B cell (primary cell): ENCODE measurements at regions not wholly inside any gene's neighbourhood (a gene's known extent, or its start where the extent isn't known, plus 50 kb on each side); places are given as distances from the start of the nearest gene placed in this dataset.

Source experiments
- ATAC-seq: fragments of 200-7000 bp; cut with Tn5 transposase; one replicate; pipeline ENCODE4 v1.10.0; 2021; ENCODE audit warnings: low read depth, mild to moderate bottlenecking, moderate number of reproducible peaks, moderate library complexity
- CTCF ChIA-PET: fragments of 350-600 bp; sonication (Branson Sonifier 250); formaldehyde crosslinking; loops from one replicate; lab custom pipeline; 2021; ENCODE audit warnings: antibody characterized with exemption, inconsistent platforms; lab: Charles Lee
- POLR2A ChIA-PET: fragments of 350-600 bp; sonication (Branson Sonifier 250); formaldehyde crosslinking; loops from one replicate; lab custom pipeline; 2021; ENCODE audit warnings: antibody characterized with exemption; lab: Charles Lee
- DNase-seq: peaks from one replicate; pipeline ENCODE4 v3.0.0; 2013
- H2AFZ ChIP-seq: 2 replicates; pipeline ENCODE4 v1.6.1; 2012; ENCODE audit warnings: mild to moderate bottlenecking, low read depth, low read length; ENCODE audit not compliant: insufficient read depth, poor library complexity, severe bottlenecking
- H3K27ac ChIP-seq, 2 donors: 1 replicate in 1 of 2; 2 replicates in 1 of 2; pipeline ENCODE4 v1.5.1; 2012 to 2013; ENCODE audit warnings: low read length in 2 of 2, mild to moderate bottlenecking in 2 of 2, moderate library complexity in 1 of 2
- H3K27me3 ChIP-seq, 4 experiments: fragments of 200-600 bp in 1 of 4; sonication (generic) in 1 of 4; replicated peaks in 1 of 4; 1 replicate in 2 of 4; 2 replicates in 2 of 4; pipeline versions ENCODE4 v1.6.1 to v1.7.0; 2013 to 2016; ENCODE audit warnings: low read length in 3 of 4, mild to moderate bottlenecking in 2 of 4, mixed read lengths in 1 of 4, moderate library complexity in 1 of 4; ENCODE audit not compliant: insufficient read depth in 4 of 4, control insufficient read depth in 3 of 4; ENCODE audit errors: control extremely low read depth in 1 of 4
- H3K36me3 ChIP-seq, 2 experiments: replicated peaks in 1 of 2; 1 replicate in 1 of 2; 2 replicates in 1 of 2; pipeline versions ENCODE4 v1.6.1 to v1.7.1; 2013; ENCODE audit warnings: low read length in 1 of 2; ENCODE audit not compliant: insufficient read depth in 2 of 2, control insufficient read depth in 1 of 2; ENCODE audit errors: control extremely low read depth in 1 of 2, extremely low read depth in 1 of 2
- H3K4me1 ChIP-seq, 2 donors: fragments of 200-600 bp in 1 of 2; sonication (generic) in 1 of 2; 1 replicate in 1 of 2; 2 replicates in 1 of 2; pipeline versions ENCODE4 v1.5.1 to v1.6.1; 2013 to 2017; ENCODE audit warnings: low read length in 2 of 2; ENCODE audit not compliant: control insufficient read depth in 2 of 2, insufficient read depth in 2 of 2
- H3K4me2 ChIP-seq: replicated peaks from 2 replicates; pipeline ENCODE3; 2012; ENCODE audit warnings: mild to moderate bottlenecking, low read depth, low read length; ENCODE audit not compliant: poor library complexity, severe bottlenecking
- H3K4me3 ChIP-seq, 5 experiments: fragments of 200-600 bp in 1 of 5; sonication (generic) in 1 of 5; 1 replicate in 3 of 5; 2 replicates in 2 of 5; pipeline versions ENCODE4 v1.5.1 to v1.7.0; 2011 to 2016; ENCODE audit warnings: low read length in 4 of 5, mild to moderate bottlenecking in 4 of 5, low read depth in 2 of 5, control low read depth in 1 of 5, moderate library complexity in 1 of 5; ENCODE audit not compliant: insufficient read depth in 1 of 5; ENCODE audit errors: control extremely low read depth in 1 of 5, extremely low read depth in 1 of 5
- H3K79me2 ChIP-seq: fragments of 200-600 bp; sonication (generic); one replicate; pipeline ENCODE4 v1.6.0; 2016; ENCODE audit warnings: low read length; ENCODE audit not compliant: control insufficient read depth, insufficient read depth
- H3K9ac ChIP-seq: fragments of 200-600 bp; sonication (generic); 2 replicates; pipeline ENCODE4 v1.6.1; 2017; ENCODE audit warnings: mild to moderate bottlenecking, low read length, moderate library complexity
- H3K9me3 ChIP-seq, 3 donors: one replicate each; pipeline versions ENCODE4 v1.6.1 to v1.7.1; 2013; ENCODE audit warnings: low read length in 2 of 3; ENCODE audit not compliant: control insufficient read depth in 2 of 3, insufficient read depth in 1 of 3; ENCODE audit errors: control extremely low read depth in 1 of 3
- H4K20me1 ChIP-seq: 2 replicates; pipeline ENCODE4 v1.6.0; 2012; ENCODE audit warnings: mild to moderate bottlenecking, low read length; ENCODE audit not compliant: insufficient read depth, control insufficient read depth, poor library complexity, severe bottlenecking
- H3K27ac Mint-ChIP-seq: one replicate; pipeline ENCODE4 v1.8.0; 2021; ENCODE audit warnings: mixed read lengths
- H3K27me3 Mint-ChIP-seq: one replicate; pipeline ENCODE4 v1.8.0; 2021; ENCODE audit warnings: mixed read lengths
- H3K4me1 Mint-ChIP-seq: one replicate; pipeline ENCODE4 v1.8.0; 2021; ENCODE audit warnings: mixed read lengths
- H3K4me3 Mint-ChIP-seq: one replicate; pipeline ENCODE4 v1.8.0; 2021; ENCODE audit warnings: mixed read lengths
- H3K9me3 Mint-ChIP-seq: one replicate; pipeline ENCODE4 v1.8.0; 2022; ENCODE audit warnings: mixed read lengths; ENCODE audit not compliant: insufficient read depth
- CTCF ChIP-seq: fragments of 200-600 bp; IDR thresholded peaks from one replicate; pipeline ENCODE4 v1.8.0; 2022; ENCODE audit warnings: antibody characterized with exemption, mild to moderate bottlenecking
- EZH2 ChIP-seq: IDR thresholded peaks from 2 replicates; pipeline ENCODE4 v1.6.1; 2012; ENCODE audit warnings: borderline replicate concordance, low read depth, mild to moderate bottlenecking, moderate library complexity, low read length; ENCODE audit not compliant: insufficient read depth, poor library complexity, severe bottlenecking
- WGBS: methylation state at CpG from one replicate; pipeline ENCODE4 v1.1.5; 2013; ENCODE audit warnings: missing lambda C conversion rate; ENCODE audit not compliant: insufficient coverage; 5-methylcytosine and 5-hydroxymethylcytosine counted together
- intact Hi-C: fragments of 100-400 bp; cut with micrococcal nuclease; formaldehyde crosslinking; loops from one replicate; pipeline ENCODE4 v1.10.0; 2022

- Histone ChIP-seq H3K27me3 (no peaks in the 10 kb centered on the region), H3K4me2 (no peak overlapping the region), H4K20me1 (no peaks in the 10 kb centered on the region), H2AFZ (no peak overlapping the region), H3K36me3 (no peaks in the 10 kb centered on the region), H3K27ac (no peak overlapping the region), H3K79me2 (no peaks in the 10 kb centered on the region), H3K9ac (no peak overlapping the region), H3K4me3 (no peak overlapping the region), H3K9me3 (peaks cover 0 to 4% (median 0%) of the 10 kb centered on the region in 3 donors), H3K4me1 (no peaks in the 10 kb centered on the region)
- DNase-seq (no peak), ATAC-seq (no peak)
- no peak overlapping the region for H3K4me3 Mint-ChIP-seq
- ChIA-PET POLR2A (no interaction called here), CTCF (no interaction called here)
- TF ChIP-seq CTCF (no peak), EZH2 (no peak)
- H3K4me1 Mint-ChIP-seq, result no peaks in the 10 kb centered on the region
- intact Hi-C loops, result no loop called here
- no peaks in the 10 kb centered on the region for H3K27me3 Mint-ChIP-seq
- no peak overlapping the region for H3K27ac Mint-ChIP-seq
- peaks cover 3% of the 10 kb centered on the region for H3K9me3 Mint-ChIP-seq
- 95% methylated on average over 2 of the region's 2 CpGs for WGBS
Measured at GRCh38 chr3:55159016-55159415, 231.2 kb upstream of the LRTM1 start.

- H3K4me1 Mint-ChIP-seq, result no peaks in the 10 kb centered on the region
- Histone ChIP-seq H3K79me2 (no peaks in the 10 kb centered on the region), H3K36me3 (no peaks in the 10 kb centered on the region), H3K9ac (no peak overlapping the region), H3K4me3 (no peak overlapping the region), H3K27ac (no peak overlapping the region), H2AFZ (no peak overlapping the region), H3K27me3 (no peaks in the 10 kb centered on the region), H4K20me1 (no peaks in the 10 kb centered on the region), H3K9me3 (peaks cover 0 to 4% (median 0%) of the 10 kb centered on the region in 3 donors), H3K4me1 (no peaks in the 10 kb centered on the region), H3K4me2 (no peak overlapping the region)
- ChIA-PET CTCF (no interaction called here), POLR2A (no interaction called here)
- no peak overlapping the region for H3K4me3 Mint-ChIP-seq
- no peaks in the 10 kb centered on the region for H3K27me3 Mint-ChIP-seq
- no peak for TF ChIP-seq EZH2
- WGBS, result 75% methylated on average over 3 of the region's 3 CpGs
- no peak for ATAC-seq
- no peak overlapping the region for H3K27ac Mint-ChIP-seq
- intact Hi-C loops, result no loop called here
- DNase-seq, result no peak
- peaks cover 2% of the 10 kb centered on the region for H3K9me3 Mint-ChIP-seq
Measured at GRCh38 chr3:55158345-55158744, 230.5 kb upstream of the LRTM1 start.
